T-cell (primary cell): ENCODE measurements at regions not wholly inside any gene's neighbourhood (a gene's known extent, or its start where the extent isn't known, plus 50 kb on each side); places are given as distances from the start of the nearest gene placed in this dataset.

Source experiments
- ATAC-seq, 4 experiments: fragments of 200-7000 bp in 3 of 4; fragments of 150-1000 bp in 1 of 4; cut with Tn5 transposase; replicated peaks in 1 of 4; 1 replicate in 3 of 4; 2 replicates in 1 of 4; pipeline ENCODE4 v1.10.0; 2021; ENCODE audit warnings: moderate library complexity in 3 of 4, mild to moderate bottlenecking in 2 of 4, moderate number of reproducible peaks in 1 of 4
- CTCF ChIA-PET, 2 donors: fragments of 300-600 bp; sonication (Branson Sonifier 250); formaldehyde crosslinking; loops; one replicate each; lab custom pipeline; 2022; ENCODE audit warnings: antibody characterized with exemption in 2 of 2; lab: Charles Lee
- POLR2A ChIA-PET, 2 donors: fragments of 300-600 bp; sonication (Branson Sonifier 250); formaldehyde crosslinking; loops; one replicate each; lab custom pipeline; 2022; ENCODE audit warnings: antibody characterized with exemption in 2 of 2; lab: Charles Lee
- DNase-seq, 35 experiments: peaks; one replicate each; pipeline versions ENCODE4 v3.0.0 to v3.0.0-alpha.2; 2013 to 2023
- H3K27ac ChIP-seq: one replicate; pipeline ENCODE4 v1.5.1; 2013; ENCODE audit warnings: low read length
- H3K27me3 ChIP-seq, 2 experiments: replicated peaks in 1 of 2; 1 replicate in 1 of 2; 2 replicates in 1 of 2; pipeline versions ENCODE4 v1.6.1 to v1.7.0; 2013; ENCODE audit warnings: low read length in 1 of 2, mixed read lengths in 1 of 2; ENCODE audit not compliant: control insufficient read depth in 2 of 2, insufficient read depth in 2 of 2; ENCODE audit errors: extremely low read depth in 1 of 2
- H3K36me3 ChIP-seq, 2 donors: 1 replicate in 1 of 2; 2 replicates in 1 of 2; pipeline versions ENCODE4 v1.6.1 to v1.7.0; 2013; ENCODE audit warnings: low read length in 1 of 2; ENCODE audit not compliant: control insufficient read depth in 2 of 2, insufficient read depth in 1 of 2; ENCODE audit errors: extremely low read depth in 1 of 2
- H3K4me1 ChIP-seq, 2 experiments: 1 replicate in 1 of 2; 2 replicates in 1 of 2; pipeline versions ENCODE4 v1.6.1 to v1.7.0; 2013; ENCODE audit warnings: low read length in 2 of 2, mixed read lengths in 1 of 2; ENCODE audit not compliant: insufficient read depth in 2 of 2, control insufficient read depth in 1 of 2; ENCODE audit errors: extremely low read depth in 1 of 2
- H3K4me3 ChIP-seq, 2 donors: 1 replicate in 1 of 2; 2 replicates in 1 of 2; pipeline versions ENCODE4 v1.5.1 to v1.7.0; 2013; ENCODE audit warnings: mild to moderate bottlenecking in 2 of 2, low read length in 1 of 2, moderate library complexity in 1 of 2; ENCODE audit not compliant: control insufficient read depth in 1 of 2; ENCODE audit errors: extremely low read depth in 1 of 2
- H3K9me3 ChIP-seq: 2 replicates; pipeline ENCODE4 v1.7.0; 2013
- H3K27ac Mint-ChIP-seq, 2 donors: one replicate each; pipeline ENCODE4 v1.8.0; 2020 to 2021; ENCODE audit warnings: mild to moderate bottlenecking in 2 of 2, mixed read lengths in 2 of 2
- H3K27me3 Mint-ChIP-seq, 2 donors: one replicate each; pipeline ENCODE4 v1.8.0; 2021 to 2022; ENCODE audit warnings: mixed read lengths in 2 of 2
- H3K36me3 Mint-ChIP-seq: one replicate; pipeline ENCODE4 v1.8.0; 2021; ENCODE audit warnings: mixed read lengths
- H3K4me1 Mint-ChIP-seq, 3 donors: one replicate each; pipeline ENCODE4 v1.8.0; 2020 to 2022; ENCODE audit warnings: mixed read lengths in 3 of 3, mild to moderate bottlenecking in 1 of 3
- H3K4me3 Mint-ChIP-seq, 3 donors: one replicate each; pipeline ENCODE4 v1.8.0; 2020 to 2022; ENCODE audit warnings: mild to moderate bottlenecking in 3 of 3, mixed read lengths in 3 of 3, moderate library complexity in 3 of 3
- H3K9me3 Mint-ChIP-seq, 3 donors: one replicate each; pipeline ENCODE4 v1.8.0; 2020 to 2022; ENCODE audit warnings: mixed read lengths in 3 of 3
- WGBS: methylation state at CpG from one replicate; pipeline ENCODE4 v1.1.5; 2013; ENCODE audit warnings: missing lambda C conversion rate; ENCODE audit not compliant: insufficient coverage; 5-methylcytosine and 5-hydroxymethylcytosine counted together

GRCh38 chr1:218938259-218938658 lies 235.4 kb upstream of the LYPLAL1 start:
- no peaks in the 10 kb centered on the region for H3K27me3 ChIP-seq
- Mint-ChIP-seq H3K36me3 (no peaks in the 10 kb centered on the region), H3K4me1 (no peaks in the 10 kb centered on the region), H3K9me3 (peaks cover 6 to 19% (median 12%) of the 10 kb centered on the region in 3 donors), H3K27me3 (no peaks in the 10 kb centered on the region), H3K4me3 (no peak overlapping the region), H3K27ac (no peak overlapping the region)
- H3K9me3 ChIP-seq = no peaks in the 10 kb centered on the region
- no peaks in the 10 kb centered on the region for H3K36me3 ChIP-seq
- H3K27ac ChIP-seq = no peak overlapping the region
- no CpG with 5 or more reads among the region's 1 CpG for WGBS
- POLR2A ChIA-PET = no interaction called here
- H3K4me1 ChIP-seq = no peaks in the 10 kb centered on the region
- H3K4me3 ChIP-seq = no peak overlapping the region
- no peak for DNase-seq
- ATAC-seq = no peak
- CTCF ChIA-PET = no interaction called here

GRCh38 chr1:218939095-218939494 lies 234.6 kb upstream of the LYPLAL1 start:
- Histone ChIP-seq H3K36me3 (no peaks in the 10 kb centered on the region), H3K9me3 (no peaks in the 10 kb centered on the region), H3K4me1 (no peaks in the 10 kb centered on the region), H3K27ac (no peak overlapping the region), H3K27me3 (no peaks in the 10 kb centered on the region), H3K4me3 (no peak overlapping the region)
- Mint-ChIP-seq H3K4me3 (no peak overlapping the region), H3K27me3 (no peaks in the 10 kb centered on the region), H3K27ac (no peak overlapping the region), H3K36me3 (no peaks in the 10 kb centered on the region), H3K4me1 (no peaks in the 10 kb centered on the region), H3K9me3 (peaks cover 6 to 19% (median 12%) of the 10 kb centered on the region in 3 donors)
- DNase-seq = no peak
- no peak for ATAC-seq
- no CpG with 5 or more reads among the region's 3 CpGs for WGBS
- ChIA-PET POLR2A (no interaction called here), CTCF (no interaction called here)

- ChIA-PET POLR2A (no interaction called here), CTCF (no interaction called here)
- H3K27ac Mint-ChIP-seq = no peak overlapping the region
- Histone ChIP-seq H3K4me3 (no peak overlapping the region), H3K27ac (no peak overlapping the region), H3K9me3 (no peaks in the 10 kb centered on the region), H3K4me1 (no peaks in the 10 kb centered on the region), H3K36me3 (no peaks in the 10 kb centered on the region), H3K27me3 (no peaks in the 10 kb centered on the region)
- no peak for ATAC-seq
- no peak overlapping the region for H3K4me3 Mint-ChIP-seq
- no peak for DNase-seq
- H3K9me3 Mint-ChIP-seq = peaks cover 0 to 9% (median 4%) of the 10 kb centered on the region in 3 donors
- 66% methylated on average over 4 of the region's 5 CpGs for WGBS
- H3K4me1 Mint-ChIP-seq = no peaks in the 10 kb centered on the region
- H3K27me3 Mint-ChIP-seq = no peaks in the 10 kb centered on the region
- H3K36me3 Mint-ChIP-seq = no peaks in the 10 kb centered on the region
These were observed 231.2 kb upstream of the LYPLAL1 start for GRCh38 chr1:218942431-218942830.

- Mint-ChIP-seq H3K4me1 (no peaks in the 10 kb centered on the region), H3K27ac (no peak overlapping the region), H3K36me3 (no peaks in the 10 kb centered on the region), H3K27me3 (no peaks in the 10 kb centered on the region), H3K9me3 (peaks cover 0 to 9% (median 0%) of the 10 kb centered on the region in 3 donors), H3K4me3 (no peak overlapping the region)
- Histone ChIP-seq H3K9me3 (no peaks in the 10 kb centered on the region), H3K4me3 (no peak overlapping the region), H3K4me1 (no peaks in the 10 kb centered on the region), H3K36me3 (no peaks in the 10 kb centered on the region), H3K27ac (no peak overlapping the region), H3K27me3 (no peaks in the 10 kb centered on the region)
- ChIA-PET POLR2A (no interaction called here), CTCF (no interaction called here)
- DNase-seq (no peak), ATAC-seq (no peak)
- WGBS = 77% methylated on average over 2 of the region's 2 CpGs
These were observed 230.3 kb upstream of the LYPLAL1 start for GRCh38 chr1:218943371-218943770.

- Mint-ChIP-seq H3K4me3 (no peak overlapping the region), H3K4me1 (no peaks in the 10 kb centered on the region), H3K27ac (no peak overlapping the region), H3K27me3 (no peaks in the 10 kb centered on the region), H3K9me3 (peaks cover 0 to 3% (median 0%) of the 10 kb centered on the region in 3 donors), H3K36me3 (no peaks in the 10 kb centered on the region)
- Histone ChIP-seq H3K27me3 (no peaks in the 10 kb centered on the region), H3K36me3 (no peaks in the 10 kb centered on the region), H3K27ac (no peak overlapping the region), H3K4me1 (no peaks in the 10 kb centered on the region), H3K9me3 (no peaks in the 10 kb centered on the region), H3K4me3 (no peak overlapping the region)
- ChIA-PET CTCF (no interaction called here), POLR2A (no interaction called here)
- DNase-seq (no peak), ATAC-seq (no peak)
- no CpG with 5 or more reads among the region's 1 CpG for WGBS
These were observed 228.6 kb upstream of the LYPLAL1 start for GRCh38 chr1:218945050-218945449.

- no peaks in the 10 kb centered on the region for H3K27me3 ChIP-seq
- DNase-seq = no peak
- no peak overlapping the region for H3K4me3 ChIP-seq
- ChIA-PET POLR2A (no interaction called here), CTCF (no interaction called here)
- no peak for ATAC-seq
- H3K27ac Mint-ChIP-seq = no peak overlapping the region
- no peaks in the 10 kb centered on the region for H3K9me3 ChIP-seq
- H3K27me3 Mint-ChIP-seq = no peaks in the 10 kb centered on the region
- no peak overlapping the region for H3K4me3 Mint-ChIP-seq
- H3K4me1 ChIP-seq = no peaks in the 10 kb centered on the region
- H3K27ac ChIP-seq = no peak overlapping the region
- H3K36me3 Mint-ChIP-seq = no peaks in the 10 kb centered on the region
- peaks cover 0 to 3% (median 0%) of the 10 kb centered on the region in 3 donors for H3K9me3 Mint-ChIP-seq
- 73% methylated on average over 2 of the region's 2 CpGs for WGBS
- no peaks in the 10 kb centered on the region for H3K4me1 Mint-ChIP-seq
- H3K36me3 ChIP-seq = no peaks in the 10 kb centered on the region
These were observed 227.5 kb upstream of the LYPLAL1 start for GRCh38 chr1:218946147-218946546.

- no peak for DNase-seq
- peaks cover 0 to 3% (median 3%) of the 10 kb centered on the region in 3 donors for H3K9me3 Mint-ChIP-seq
- H3K27me3 Mint-ChIP-seq = no peaks in the 10 kb centered on the region
- H3K4me3 Mint-ChIP-seq = no peak overlapping the region
- ChIA-PET POLR2A (no interaction called here), CTCF (interaction anchor here in 1 of 2 donors (0.7 kb wide), 1 partner anchor 84 kb away, joined by 3 read pairs; no protein-coding TSS in a partner anchor)
- ATAC-seq = no peak
- no peaks in the 10 kb centered on the region for H3K4me1 ChIP-seq
- H3K36me3 Mint-ChIP-seq = no peaks in the 10 kb centered on the region
- no peaks in the 10 kb centered on the region for H3K27me3 ChIP-seq
- H3K4me1 Mint-ChIP-seq = no peaks in the 10 kb centered on the region
- H3K9me3 ChIP-seq = no peaks in the 10 kb centered on the region
- H3K4me3 ChIP-seq = no peak overlapping the region
- H3K27ac ChIP-seq = no peak overlapping the region
- no CpG with 5 or more reads among the region's 6 CpGs for WGBS
- no peaks in the 10 kb centered on the region for H3K36me3 ChIP-seq
- no peak overlapping the region for H3K27ac Mint-ChIP-seq
These were observed 225.2 kb upstream of the LYPLAL1 start for GRCh38 chr1:218948446-218948845.
